MM.1S (cell line): ENCODE measurements at regions not wholly inside any gene's neighbourhood (a gene's known extent, or its start where the extent isn't known, plus 50 kb on each side); places are given as distances from the start of the nearest gene placed in this dataset.

Experiments used
- DNase-seq: peaks from one replicate; pipeline ENCODE4 v3.0.0-alpha.2; 2015
- H2AFZ ChIP-seq: fragments of 300-600 bp; sonication (generic); 2 replicates; pipeline ENCODE4 v1.6.0; 2016; ENCODE audit warnings: antibody characterized with exemption, low read length
- H3F3A ChIP-seq: fragments of 300-600 bp; sonication (generic); 2 replicates; pipeline ENCODE4 v1.6.1; 2016; ENCODE audit warnings: mild to moderate bottlenecking, antibody characterized with exemption, low read length, moderate library complexity, mixed read lengths; ENCODE audit not compliant: insufficient read depth
- H3K27ac ChIP-seq: fragments of 300-600 bp; sonication (generic); 2 replicates; pipeline ENCODE4 v1.5.1; 2016; ENCODE audit warnings: mild to moderate bottlenecking, low read length
- H3K27me3 ChIP-seq: fragments of 300-600 bp; sonication (generic); replicated peaks from 2 replicates; pipeline ENCODE4 v1.6.0; 2016; ENCODE audit warnings: low read length; ENCODE audit not compliant: insufficient read depth
- H3K36me3 ChIP-seq: fragments of 300-600 bp; sonication (generic); replicated peaks from 2 replicates; pipeline ENCODE4 v1.6.1; 2016; ENCODE audit warnings: mild to moderate bottlenecking, low read length, mixed read lengths; ENCODE audit not compliant: insufficient read depth
- H3K4me1 ChIP-seq: fragments of 300-600 bp; sonication (generic); 2 replicates; pipeline ENCODE4 v1.6.1; 2016; ENCODE audit warnings: low read length, mixed read lengths
- H3K4me2 ChIP-seq: fragments of 300-600 bp; sonication (generic); 2 replicates; pipeline ENCODE4 v1.6.0; 2016; ENCODE audit warnings: low read depth, low read length
- H3K4me3 ChIP-seq: fragments of 300-600 bp; sonication (generic); 2 replicates; pipeline ENCODE4 v1.5.1; 2016; ENCODE audit warnings: low read length, mixed read lengths
- H3K79me2 ChIP-seq: fragments of 300-600 bp; sonication (generic); 2 replicates; pipeline ENCODE4 v1.6.1; 2016; ENCODE audit warnings: mixed run types, low read length, mixed read lengths
- H3K9ac ChIP-seq: fragments of 300-600 bp; sonication (generic); 2 replicates; pipeline ENCODE4 v1.6.1; 2016; ENCODE audit warnings: low read length, mixed read lengths
- H3K9me2 ChIP-seq: fragments of 300-600 bp; sonication (generic); replicated peaks from 2 replicates; pipeline ENCODE4 v1.6.1; 2016; ENCODE audit warnings: mild to moderate bottlenecking, low read length, mixed read lengths; ENCODE audit not compliant: insufficient read depth
- H3K9me3 ChIP-seq: fragments of 300-600 bp; sonication (generic); replicated peaks from 2 replicates; pipeline ENCODE4 v1.6.1; 2016; ENCODE audit warnings: mild to moderate bottlenecking, low read length, mixed read lengths; ENCODE audit not compliant: insufficient read depth
- H4K20me1 ChIP-seq: fragments of 300-600 bp; sonication (generic); 2 replicates; pipeline ENCODE4 v1.6.1; 2016; ENCODE audit warnings: mild to moderate bottlenecking, low read length, moderate library complexity, mixed read lengths; ENCODE audit not compliant: insufficient read depth
- CTCF ChIP-seq: fragments of 300-600 bp; sonication (generic); IDR thresholded peaks from 2 replicates; pipeline ENCODE4 v1.5.1; 2016; ENCODE audit warnings: antibody characterized with exemption, low read length, mixed read lengths
- EZH2 ChIP-seq: fragments of 300-600 bp; sonication (generic); optimal IDR thresholded peaks from 2 replicates; pipeline ENCODE3; 2017; ENCODE audit warnings: low read depth, mild to moderate bottlenecking, antibody characterized with exemption, low read length, mixed read lengths
- EZH2phosphoT487 ChIP-seq: fragments of 300-600 bp; sonication (generic); IDR thresholded peaks from 2 replicates; pipeline ENCODE4 v1.6.1; 2018; ENCODE audit warnings: antibody characterized with exemption, low read length

- TF ChIP-seq EZH2phosphoT487 (no peak), CTCF (no peak), EZH2 (no peak)
- no peaks in the 10 kb centered on the region for H3K9me2 ChIP-seq
- H3K4me2 ChIP-seq = no peak overlapping the region
- H3K4me3 ChIP-seq = no peak overlapping the region
- no peak for DNase-seq
- no peaks in the 10 kb centered on the region for H3K36me3 ChIP-seq
- no peak overlapping the region for H3K27ac ChIP-seq
- H3K9ac ChIP-seq = no peak overlapping the region
- no peaks in the 10 kb centered on the region for H3K9me3 ChIP-seq
- no peaks in the 10 kb centered on the region for H3F3A ChIP-seq
- H3K4me1 ChIP-seq = no peaks in the 10 kb centered on the region
- no peak overlapping the region for H2AFZ ChIP-seq
- H3K27me3 ChIP-seq = no peaks in the 10 kb centered on the region
- no peaks in the 10 kb centered on the region for H3K79me2 ChIP-seq
- H4K20me1 ChIP-seq = no peaks in the 10 kb centered on the region
These were observed 435.4 kb downstream of the BCKDHB start for GRCh38 chr6:80541886-80542285.

GRCh38 chr6:80541181-80541580 lies 434.7 kb downstream of the BCKDHB start:
- no peak for DNase-seq
- TF ChIP-seq CTCF (no peak), EZH2 (no peak)
- Histone ChIP-seq H3F3A (no peaks in the 10 kb centered on the region), H3K9me3 (no peaks in the 10 kb centered on the region), H4K20me1 (no peaks in the 10 kb centered on the region), H3K9me2 (no peaks in the 10 kb centered on the region), H3K4me2 (no peak overlapping the region), H2AFZ (no peak overlapping the region), H3K9ac (no peak overlapping the region), H3K4me3 (no peak overlapping the region), H3K4me1 (no peaks in the 10 kb centered on the region), H3K79me2 (no peaks in the 10 kb centered on the region), H3K27me3 (no peaks in the 10 kb centered on the region), H3K27ac (no peak overlapping the region), H3K36me3 (no peaks in the 10 kb centered on the region)

GRCh38 chr6:80540700-80541099 lies 434.2 kb downstream of the BCKDHB start:
- no peak for DNase-seq
- Histone ChIP-seq H3K36me3 (no peaks in the 10 kb centered on the region), H3K9ac (no peak overlapping the region), H3K4me3 (no peak overlapping the region), H3K27ac (no peak overlapping the region), H3K4me1 (no peaks in the 10 kb centered on the region), H2AFZ (no peak overlapping the region), H3K79me2 (no peaks in the 10 kb centered on the region), H3K4me2 (no peak overlapping the region), H3K9me2 (no peaks in the 10 kb centered on the region), H3K27me3 (no peaks in the 10 kb centered on the region), H3F3A (no peaks in the 10 kb centered on the region), H4K20me1 (no peaks in the 10 kb centered on the region), H3K9me3 (no peaks in the 10 kb centered on the region)
- no peak for TF ChIP-seq CTCF
- TF ChIP-seq EZH2 = no peak
- TF ChIP-seq EZH2phosphoT487 = no peak
